D721Med (cell line): ENCODE measurements at regions not wholly inside any gene's neighbourhood (a gene's known extent, or its start where the extent isn't known, plus 50 kb on each side); places are given as distances from the start of the nearest gene placed in this dataset.

Experiments used
- DNase-seq: peaks from one replicate; pipeline ENCODE4 v3.0.0; 2011; ENCODE audit warnings: low spot score; ENCODE audit not compliant: insufficient read length
- FAIRE-seq: peaks from 2 replicates; lab custom pipeline; 2011; peaks lifted over from hg19 to GRCh38; lab: Jason Lieb, UNC
- TF ChIP-seq, protein P1 (sequence below): IDR thresholded peaks from 2 replicates; pipeline ENCODE4 v1.5.1; 2012; ENCODE audit warnings: mild to moderate bottlenecking, control low read depth; ENCODE audit not compliant: insufficient read depth; ENCODE audit errors: missing control alignments

DNA sequence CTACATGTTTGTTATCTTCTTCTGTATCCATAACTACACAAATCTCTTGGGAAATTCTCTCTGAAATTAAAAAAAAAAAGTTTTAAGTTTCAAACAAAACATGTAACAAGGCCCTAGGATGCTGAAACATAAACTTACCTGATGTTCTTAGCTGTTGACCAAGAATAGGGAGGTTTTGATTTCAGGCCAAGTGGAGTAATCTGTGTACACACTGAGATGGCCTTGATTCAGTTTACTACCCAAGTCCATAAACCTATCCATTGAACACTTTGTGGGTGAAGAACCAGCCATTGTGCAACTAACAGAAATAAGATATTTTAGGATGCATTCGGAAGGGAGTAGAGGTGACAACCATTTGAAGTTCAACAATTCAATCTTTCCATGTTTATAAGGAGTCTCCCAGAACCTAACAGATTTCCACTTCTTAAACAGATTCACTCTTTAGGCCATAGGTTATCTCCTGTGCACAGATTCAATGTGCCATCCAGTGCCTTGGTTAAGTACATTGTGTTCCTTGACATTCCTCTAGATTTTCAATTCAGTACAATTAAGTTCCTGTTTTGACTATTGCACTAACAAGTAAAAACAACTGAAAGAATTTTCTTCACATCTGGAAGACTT lies 143.1 kb downstream of the CRPPA start:
- FAIRE-seq = no peak
- DNase-seq = no peak
- TF ChIP-seq, protein P1, sequence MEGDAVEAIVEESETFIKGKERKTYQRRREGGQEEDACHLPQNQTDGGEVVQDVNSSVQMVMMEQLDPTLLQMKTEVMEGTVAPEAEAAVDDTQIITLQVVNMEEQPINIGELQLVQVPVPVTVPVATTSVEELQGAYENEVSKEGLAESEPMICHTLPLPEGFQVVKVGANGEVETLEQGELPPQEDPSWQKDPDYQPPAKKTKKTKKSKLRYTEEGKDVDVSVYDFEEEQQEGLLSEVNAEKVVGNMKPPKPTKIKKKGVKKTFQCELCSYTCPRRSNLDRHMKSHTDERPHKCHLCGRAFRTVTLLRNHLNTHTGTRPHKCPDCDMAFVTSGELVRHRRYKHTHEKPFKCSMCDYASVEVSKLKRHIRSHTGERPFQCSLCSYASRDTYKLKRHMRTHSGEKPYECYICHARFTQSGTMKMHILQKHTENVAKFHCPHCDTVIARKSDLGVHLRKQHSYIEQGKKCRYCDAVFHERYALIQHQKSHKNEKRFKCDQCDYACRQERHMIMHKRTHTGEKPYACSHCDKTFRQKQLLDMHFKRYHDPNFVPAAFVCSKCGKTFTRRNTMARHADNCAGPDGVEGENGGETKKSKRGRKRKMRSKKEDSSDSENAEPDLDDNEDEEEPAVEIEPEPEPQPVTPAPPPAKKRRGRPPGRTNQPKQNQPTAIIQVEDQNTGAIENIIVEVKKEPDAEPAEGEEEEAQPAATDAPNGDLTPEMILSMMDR = no peak

DNA sequence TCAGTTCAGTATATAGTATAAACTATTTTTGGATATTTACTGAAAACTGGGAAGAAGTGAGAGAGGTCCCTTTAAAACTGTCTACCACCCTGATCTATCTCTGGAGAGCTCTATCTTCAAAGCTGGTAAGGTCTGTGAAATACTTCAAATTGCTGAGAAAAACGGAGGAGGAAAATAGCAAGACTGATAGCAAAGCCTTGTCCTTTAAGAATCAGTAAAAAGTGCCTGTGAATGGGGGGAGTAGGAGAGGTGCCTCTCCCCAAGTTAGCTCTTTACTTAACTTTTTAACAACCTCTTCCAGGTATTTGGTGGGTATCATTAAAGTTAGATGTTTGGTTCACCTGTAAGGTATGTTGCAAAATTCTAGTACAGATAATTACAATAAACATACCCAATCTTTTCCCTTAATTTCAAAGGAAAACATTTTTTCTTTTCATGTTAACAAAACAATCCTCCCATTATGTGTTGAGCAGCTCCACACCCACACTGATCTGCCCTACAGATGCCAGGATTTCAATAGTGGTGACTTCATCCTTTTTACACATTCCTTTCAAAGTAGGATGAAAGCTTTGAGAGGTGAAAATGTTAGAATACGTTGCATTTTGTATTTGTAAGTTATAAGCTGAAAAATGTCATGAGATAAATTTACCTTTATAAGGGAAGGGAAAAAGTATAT lies 149.2 kb downstream of the CRPPA start:
- TF ChIP-seq, protein P1 = no peak
- no peak for FAIRE-seq
- DNase-seq = no peak

DNA sequence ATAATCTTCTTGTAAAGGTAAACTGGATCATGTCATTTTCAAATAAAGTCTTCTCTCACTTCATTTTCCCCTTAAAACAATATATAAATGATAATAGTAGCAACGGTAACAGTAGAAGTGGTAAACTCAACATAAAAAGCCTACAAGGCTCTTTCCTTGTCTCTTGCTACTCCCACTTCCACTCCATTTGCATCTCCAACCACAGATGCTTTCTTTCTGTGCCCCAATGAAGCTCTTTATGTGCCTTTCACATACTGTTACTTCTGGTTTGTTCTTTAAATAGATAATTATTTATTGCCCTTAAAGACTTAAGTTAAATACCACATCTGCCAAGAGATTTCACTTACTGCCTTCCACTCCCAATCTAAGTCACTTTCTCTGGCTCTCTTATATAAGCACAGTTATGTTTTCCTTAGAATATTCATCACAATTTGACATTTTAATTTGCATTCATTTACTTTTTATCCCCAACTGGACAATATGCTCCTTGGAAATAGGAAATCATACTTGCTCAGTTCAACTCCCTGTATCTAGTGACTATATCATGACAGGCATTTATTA lies 149.9 kb downstream of the CRPPA start:
- TF ChIP-seq, protein P1 = no peak
- no peak for FAIRE-seq
- DNase-seq = no peak

DNA sequence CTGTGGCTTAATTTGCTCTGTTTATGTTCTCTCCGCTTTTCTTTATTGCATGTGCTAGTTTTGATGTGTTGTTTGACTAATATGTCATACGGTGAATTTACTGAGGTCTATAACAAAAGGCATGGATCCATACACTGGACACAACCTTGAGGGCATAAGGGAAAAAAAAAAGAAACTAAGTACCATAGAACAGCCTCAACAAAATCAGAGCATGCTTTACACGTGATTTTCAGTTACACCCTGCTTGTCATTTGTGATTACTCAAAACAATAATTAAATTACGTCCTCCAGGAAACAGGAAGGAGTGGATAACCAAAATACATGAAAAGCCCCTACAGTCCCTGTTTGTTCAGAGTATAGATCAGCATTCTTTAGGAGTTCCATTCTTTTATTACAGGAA lies 150.5 kb downstream of the CRPPA start:
- FAIRE-seq (no peak), DNase-seq (no peak)
- TF ChIP-seq, protein P1 = no peak

DNA sequence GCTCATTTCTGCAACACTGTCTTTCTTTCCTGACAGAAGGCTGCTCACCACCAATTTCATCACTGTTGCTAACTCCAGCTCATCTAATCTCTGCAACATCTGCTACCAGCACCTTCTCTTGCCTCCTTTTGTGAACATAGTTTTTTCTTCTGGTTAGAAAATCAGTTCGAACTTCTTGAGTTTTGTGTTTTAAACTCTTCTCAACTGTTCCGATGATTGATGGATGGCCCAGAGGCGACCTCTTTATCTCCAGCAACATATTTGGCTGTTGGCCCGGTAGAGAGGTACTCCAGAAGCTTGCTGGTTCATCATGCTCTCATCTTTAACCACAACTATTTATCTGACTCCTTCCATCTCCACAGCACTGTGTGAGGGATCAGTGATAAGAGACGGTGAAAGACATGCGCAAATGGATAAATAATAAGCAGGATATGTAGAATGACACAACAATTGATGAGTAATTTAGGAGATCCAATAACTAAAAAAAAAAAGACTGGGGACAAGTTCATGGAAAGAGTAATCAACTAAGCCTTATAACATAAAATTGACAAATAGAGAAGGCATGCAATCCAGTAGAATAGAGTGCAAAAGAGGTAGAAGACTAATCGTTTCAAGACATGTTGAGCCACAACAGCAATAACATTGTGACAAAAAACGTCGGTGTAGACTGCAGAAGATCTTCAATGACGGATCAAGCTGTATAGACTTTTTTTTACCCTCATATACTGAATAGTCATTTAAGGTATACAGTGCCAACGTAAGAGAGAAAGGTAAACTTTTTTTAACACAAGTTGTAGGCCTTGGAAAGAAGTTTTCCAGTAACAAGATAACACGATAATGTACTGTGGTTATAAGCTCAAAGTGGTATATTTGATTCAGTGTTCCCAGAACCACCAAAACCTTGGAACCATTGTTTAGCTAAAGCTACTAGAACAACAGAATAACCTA lies 152.2 kb downstream of the CRPPA start:
- FAIRE-seq (no peak), DNase-seq (no peak)
- TF ChIP-seq, protein P1 = no peak

DNA sequence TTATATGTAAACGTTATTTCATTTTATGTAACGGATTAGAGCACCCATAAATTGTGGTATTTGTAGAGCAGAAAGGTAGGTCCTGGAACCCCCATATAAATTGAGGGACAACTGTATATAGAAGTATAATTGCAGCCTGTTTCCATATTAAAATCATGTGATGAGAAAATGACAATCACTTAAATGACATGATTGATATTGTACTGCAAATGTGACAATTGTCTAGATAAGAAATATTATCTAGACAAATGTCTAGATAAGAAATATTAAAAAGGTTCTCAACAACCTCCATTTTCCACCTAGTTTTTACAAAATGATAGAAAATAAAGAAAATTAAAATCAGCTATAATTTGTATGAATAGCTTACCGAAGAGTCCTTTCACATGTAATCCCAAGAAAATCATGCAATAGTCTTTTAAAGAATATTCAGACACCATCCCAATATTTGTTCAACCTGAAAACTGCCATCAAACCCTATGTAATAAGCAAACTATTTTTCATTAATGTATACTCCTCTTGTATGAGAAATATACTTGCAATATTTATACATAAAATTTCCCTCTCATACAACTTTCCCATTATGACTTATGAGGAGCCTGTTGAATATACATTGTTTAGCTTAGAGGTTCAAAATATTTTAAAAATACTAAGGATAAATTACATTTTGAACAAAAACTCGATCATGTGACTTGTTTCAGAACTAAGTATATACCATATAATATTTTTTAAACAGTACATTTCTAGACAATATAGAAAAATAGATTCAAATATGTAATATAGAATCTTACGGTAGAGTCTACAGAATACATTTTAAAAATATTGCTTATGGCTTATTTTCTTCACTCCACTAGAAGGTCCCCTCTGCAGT lies 153.2 kb downstream of the CRPPA start:
- TF ChIP-seq, protein P1 = no peak
- FAIRE-seq = no peak

More for the DNA sequence above, 153.2 kb downstream of the CRPPA start:
- no peak for DNase-seq
